ENCODE measurements at regions not wholly inside any gene's neighbourhood (a gene's known extent, or its start where the extent isn't known, plus 50 kb on each side); places are given as distances from the start of the nearest gene placed in this dataset.
"Not testable (repeated sequence)": the region's sequence is repeated elsewhere in the genome, so short reads cannot be mapped to it uniquely, and the experiment has no call there.

DNA sequence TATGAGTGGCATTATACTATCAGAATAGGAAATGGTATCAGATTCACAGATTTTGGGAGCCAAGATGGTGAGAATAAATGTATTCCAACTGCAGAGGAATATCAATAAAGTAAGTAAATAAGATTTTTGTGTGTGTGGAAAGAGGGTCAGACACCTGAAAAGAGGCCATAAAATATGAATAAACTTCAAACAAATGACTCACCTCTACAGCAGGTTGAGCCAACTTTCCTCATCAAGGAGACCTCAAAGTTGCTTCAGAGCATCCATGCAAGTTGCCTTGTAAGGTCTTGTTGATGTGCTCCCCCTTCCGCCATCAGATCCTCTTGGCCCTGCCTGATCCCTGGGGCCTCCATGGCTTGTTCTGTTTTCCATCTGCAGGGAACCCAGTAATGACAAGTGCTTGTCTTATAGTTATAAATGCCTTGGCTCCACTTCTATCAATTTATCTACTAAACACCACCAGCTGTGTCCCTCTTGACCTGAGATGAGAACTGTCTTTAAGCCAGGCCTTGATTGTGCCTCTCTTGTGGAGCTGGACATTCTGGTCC lies 775.6 kb downstream of the LTN1 start:
- no peak for DNase-seq

DNA sequence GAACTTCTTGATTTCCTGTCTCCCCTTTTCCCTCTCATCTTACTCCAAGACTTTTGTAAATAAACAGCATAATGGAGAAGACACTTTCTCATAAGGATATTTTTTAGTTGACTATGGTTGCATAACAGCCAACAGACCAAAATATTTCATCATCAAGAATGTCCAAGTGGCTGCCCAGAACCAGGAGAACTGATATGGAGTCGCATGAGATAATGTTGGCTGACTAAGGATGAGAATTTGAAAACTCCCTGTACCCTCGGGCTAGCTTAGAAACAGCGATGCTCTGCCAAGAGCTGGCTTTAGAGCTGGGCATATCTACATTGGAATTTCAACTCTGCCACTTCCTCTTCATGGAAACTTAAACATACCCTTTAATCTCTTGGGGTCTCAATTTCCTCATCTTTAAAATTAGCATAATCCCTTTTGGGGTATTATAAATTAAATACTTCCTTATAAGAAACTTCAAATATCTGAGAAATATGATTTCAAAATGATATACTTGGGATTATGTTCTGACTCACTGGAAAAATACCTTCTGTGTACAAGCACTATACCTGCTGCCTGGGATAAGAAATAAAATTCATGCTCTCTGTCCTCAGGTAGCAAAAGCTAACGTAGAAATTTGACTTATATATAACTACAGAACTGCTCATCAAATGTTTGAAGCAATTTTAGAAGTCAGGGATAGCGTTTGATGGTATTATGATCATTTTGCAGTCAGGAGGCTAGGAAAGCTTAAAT lies 777.3 kb downstream of the LTN1 start:
- no peak for DNase-seq

DNA sequence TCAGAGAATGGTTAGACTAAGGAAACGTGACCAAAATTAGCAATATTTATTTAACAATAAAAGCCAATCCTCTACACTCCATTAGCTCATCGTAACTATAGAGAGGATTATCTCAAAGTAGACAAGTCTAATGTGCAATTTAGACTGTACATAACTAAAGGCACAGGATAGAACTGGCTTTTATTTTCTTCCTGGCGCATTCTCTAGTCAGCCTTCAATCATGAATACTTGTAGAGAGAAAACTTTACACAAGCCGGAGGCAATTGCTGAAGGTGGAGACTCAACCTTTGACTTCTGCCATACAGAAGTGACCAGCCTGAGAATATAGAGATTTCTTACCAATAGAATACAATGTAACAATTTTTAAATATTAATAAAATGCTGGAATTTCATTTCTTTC lies 777.9 kb downstream of the LTN1 start:
- DNase-seq, result no peak

DNA sequence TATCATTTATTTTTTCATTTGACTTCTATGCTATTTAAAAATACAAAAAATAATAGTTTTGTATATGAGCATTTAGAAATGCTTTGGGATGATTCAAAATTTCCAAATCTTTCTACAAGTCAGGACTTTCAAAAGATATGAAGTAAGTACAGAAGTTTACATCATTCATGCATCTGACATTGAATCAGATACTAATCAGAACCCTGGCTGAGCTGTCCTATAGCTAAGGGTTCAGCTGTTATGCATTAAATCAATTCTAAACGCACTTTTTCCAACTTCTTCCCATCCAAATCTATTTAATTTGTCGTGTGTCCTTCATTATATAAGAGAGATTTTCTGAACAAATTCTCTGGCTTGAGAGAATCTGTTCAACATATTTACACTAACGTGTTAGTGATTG lies 779.4 kb downstream of the LTN1 start:
- no peak for DNase-seq

DNA sequence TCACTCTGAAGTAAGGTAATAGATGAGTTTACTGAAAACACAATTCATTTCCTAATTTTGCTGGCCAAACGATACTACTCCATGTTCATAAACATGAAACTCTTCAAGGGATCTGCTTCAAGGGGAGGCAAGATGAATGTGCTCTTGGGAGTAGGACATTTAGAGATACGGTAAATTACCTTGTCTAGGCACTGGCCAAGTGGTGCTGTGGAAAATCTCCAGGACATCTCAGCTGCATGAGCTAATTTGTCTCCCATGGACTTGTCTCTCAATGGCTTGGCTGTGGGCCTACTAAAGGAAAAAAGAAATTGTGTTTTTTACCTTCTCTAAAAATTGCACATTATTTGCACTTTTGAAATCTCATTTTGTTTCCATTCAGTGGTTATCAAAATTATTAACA lies 780.6 kb downstream of the LTN1 start:
- no peak for DNase-seq

DNA sequence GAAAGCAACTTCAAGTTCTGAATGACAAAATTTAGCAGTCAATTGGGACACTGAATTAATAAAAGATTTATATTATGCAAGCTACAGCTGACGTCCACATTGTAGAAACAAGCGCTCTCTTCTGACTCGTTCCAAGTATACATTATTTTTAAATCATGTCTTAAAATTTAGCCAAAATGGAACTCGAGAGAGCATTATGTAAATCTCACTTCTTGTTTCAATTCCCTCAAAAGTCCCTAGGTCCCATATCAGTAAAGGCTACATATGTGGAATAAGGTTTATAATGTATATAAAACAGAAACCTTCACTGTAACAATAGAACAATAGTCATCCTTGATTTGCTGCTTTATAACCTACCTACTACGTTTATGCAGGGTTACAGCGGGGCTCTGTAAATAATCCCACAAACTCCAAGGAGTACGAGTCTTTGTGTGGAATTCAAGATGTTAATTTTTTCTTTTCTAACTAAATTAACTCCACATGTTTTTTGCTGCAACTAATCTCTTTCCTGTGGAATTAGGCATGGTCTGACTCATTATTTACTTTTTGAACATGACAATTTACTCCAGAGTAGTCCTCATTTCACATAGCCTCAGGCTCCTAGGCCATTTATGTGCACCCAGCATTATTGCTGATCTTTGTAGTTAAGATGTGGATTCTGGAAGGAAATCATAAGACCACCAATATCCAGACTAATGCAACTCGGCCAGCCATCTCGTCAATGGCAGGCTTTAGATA lies 785.1 kb downstream of the LTN1 start:
- no peak for DNase-seq

DNA sequence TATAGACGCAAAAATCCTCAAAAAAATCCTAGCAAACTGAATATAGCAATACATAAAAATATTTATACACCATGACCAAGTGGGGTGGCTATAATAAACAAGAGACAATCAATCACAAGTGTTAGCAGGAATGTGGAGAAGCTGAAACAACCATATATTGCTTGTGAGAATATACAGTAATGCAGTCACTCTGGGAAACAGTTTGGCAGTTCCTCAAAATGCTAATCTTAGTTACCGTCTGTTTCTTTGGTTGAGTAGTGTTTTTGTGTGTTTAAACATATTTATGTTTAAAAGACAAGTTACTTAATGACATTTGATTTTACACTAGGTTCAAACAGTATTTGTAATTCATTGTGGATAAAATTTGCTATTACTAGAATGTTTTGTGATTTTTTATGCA lies 792.0 kb downstream of the LTN1 start:
- DNase-seq, result no peak

DNA sequence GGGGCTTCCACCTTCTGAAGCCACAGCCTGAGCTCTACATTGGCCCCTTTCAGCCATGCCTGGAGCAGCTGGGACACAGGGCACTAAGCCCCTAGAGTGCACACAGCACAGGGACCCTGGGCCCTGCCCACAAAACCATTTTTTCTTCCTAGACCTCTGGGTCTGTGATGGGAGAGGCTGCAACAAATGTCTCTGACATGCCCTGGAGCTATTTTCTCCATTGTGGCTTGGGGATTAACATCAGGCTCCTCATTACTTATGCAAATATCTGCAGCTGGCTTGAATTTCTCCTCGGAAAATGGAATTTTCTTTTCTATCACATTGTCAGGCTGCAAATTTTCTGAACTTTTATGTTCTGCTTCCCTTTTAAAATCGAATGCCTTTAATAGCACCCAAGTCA lies 795.7 kb downstream of the LTN1 start:
- no peak for DNase-seq

DNA sequence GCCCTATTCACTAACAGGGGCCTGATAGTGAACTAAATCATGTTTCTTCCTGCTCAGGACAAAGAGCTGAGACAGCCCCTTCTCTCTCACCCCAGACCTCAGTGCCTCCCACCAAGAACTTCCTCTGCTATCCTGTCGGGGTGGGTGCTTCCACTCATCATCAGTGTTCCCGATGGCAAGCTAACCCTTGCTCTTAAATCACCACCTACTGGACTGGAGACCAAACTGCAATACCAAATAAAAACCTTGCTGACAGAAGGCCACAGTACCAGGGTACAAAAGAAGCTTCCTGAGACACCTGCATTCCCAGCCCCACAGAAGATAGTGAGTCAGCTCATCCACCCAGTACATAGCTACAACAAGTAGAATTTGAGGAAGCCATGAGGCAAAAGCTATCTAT lies 799.5 kb downstream of the LTN1 start:
- no peak for DNase-seq

DNA sequence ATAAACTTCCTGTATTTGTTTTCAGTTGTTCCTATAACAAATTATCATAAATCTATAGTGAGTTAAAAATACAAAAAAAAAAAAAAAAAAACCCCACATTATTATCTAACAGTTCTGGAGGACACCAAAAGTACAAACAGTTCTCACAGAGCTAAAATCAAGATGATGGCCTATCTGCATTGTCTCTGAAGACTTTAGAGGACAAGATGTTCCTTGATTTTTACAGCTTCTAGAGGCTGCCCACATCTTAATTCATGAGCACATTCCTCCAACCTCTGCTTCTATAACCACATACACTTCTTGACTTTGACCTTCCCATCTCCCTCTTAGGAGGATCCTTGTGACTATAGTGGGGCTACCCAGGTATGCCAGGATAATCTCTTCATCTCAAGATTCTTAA lies 806.1 kb downstream of the LTN1 start:
- no peak for DNase-seq

DNA sequence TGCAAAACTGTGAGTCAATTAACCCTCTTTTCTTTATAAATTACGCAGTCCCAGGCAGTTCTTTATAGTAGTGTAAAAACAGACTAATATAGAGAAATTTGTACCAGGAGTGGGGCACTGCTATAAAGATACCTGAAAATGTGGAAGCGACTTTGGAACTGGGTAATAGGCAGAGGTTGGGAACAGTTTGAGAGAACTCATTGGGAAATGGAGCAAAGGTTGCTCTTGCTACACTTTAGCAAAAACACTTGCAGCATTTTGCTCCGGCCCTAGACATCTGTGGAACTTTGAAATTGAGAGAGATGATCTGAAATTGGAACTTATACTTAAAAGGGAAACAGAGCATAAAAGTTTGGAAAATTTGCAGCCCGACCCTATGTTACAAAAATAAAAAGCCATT lies 810.9 kb downstream of the LTN1 start:
- no peak for DNase-seq

DNA sequence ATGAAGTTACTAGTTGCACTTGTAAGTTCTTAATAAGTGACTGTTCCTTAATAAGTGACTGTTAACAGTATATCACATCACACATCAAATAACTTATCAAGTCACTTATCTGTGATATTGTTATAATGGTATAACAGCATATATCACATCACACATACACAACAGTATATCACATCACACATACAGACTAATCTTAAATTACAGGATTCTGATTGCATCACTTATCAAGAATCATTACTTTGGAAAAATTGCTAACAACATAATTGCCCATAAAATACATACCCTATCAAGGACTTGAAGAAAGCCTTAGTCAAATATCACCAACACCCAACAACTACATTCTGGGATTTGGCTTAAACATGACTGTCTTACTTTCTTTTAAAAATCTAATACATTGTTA lies 813.5 kb downstream of the LTN1 start:
- no peak for DNase-seq

DNA sequence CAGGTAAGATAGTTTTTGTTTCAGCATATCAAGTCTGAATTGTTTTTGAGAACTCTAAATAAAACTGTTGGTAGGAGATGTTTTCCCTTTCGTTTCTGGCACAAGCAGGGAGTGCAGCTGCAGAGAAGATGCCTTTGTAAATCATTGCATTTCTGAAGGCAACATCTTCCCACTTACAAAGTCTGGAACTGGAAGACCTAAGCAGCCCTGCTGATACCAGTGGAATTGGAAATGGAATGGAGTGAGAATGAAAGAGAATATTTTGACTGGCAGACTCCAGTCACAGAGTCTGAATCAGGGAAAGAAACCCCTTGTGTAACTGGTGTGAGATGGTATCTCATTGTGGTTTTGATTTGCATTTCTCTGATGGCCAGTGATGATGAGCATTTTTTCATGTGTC lies 815.6 kb downstream of the LTN1 start:
- no peak for DNase-seq

DNA sequence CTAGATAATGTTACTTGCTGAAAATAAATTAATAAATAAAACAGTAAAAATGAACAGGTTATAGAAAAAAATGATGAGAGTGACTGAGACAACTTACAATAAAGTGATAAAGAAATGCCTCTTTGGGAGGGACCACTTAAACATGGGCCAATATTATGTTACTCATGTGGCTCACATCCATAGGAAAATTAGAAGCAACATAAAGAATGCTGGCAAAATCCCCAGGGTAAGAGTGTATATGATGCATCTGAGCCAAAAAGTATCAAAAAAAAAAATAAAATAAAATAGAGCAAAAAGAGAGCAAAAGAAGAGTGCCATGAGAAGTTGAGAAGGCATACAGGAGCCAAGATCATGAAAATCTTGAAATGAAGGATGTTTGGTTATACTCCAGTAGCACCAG lies 818.0 kb downstream of the LTN1 start:
- DNase-seq, result no peak

DNA sequence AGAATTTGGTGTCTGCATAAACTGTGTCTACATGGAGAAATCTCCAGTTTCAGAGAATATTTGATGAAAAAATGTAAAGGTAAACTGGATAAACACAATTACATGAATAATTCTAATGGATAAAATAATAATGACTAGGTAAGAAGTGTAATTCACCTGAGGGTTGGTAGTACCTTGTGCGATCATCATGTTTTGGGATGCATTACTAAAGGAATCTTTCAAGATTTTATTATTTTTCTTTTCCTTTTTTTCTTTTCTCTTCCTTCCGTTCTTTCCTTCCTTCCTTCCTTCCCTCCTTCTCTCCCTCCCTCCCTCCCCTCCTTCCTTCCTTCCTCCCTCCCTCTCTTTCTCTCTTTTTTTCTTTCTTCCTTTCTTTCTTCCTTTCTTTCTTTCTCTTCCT lies 818.7 kb downstream of the LTN1 start:
- no peak for DNase-seq

DNA sequence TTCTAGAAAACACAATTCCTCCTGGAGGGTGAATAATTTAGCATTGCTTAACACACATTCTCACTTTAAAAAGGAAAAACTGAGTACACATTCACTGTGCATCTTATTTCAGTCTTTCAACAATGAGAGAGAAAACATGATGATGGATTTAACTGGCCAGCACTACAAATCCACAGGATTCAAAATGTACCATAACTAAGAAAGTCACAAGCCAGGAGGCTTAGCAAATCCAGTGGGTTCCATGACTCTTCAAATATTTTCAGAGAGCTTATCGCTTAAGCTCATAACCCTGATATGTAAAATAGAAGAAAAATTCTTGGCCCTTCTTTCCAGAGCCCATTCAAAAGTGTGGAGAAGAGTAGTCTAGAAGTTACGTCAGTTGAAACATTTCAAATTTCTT lies 820.3 kb downstream of the LTN1 start:
- no peak for DNase-seq

DNA sequence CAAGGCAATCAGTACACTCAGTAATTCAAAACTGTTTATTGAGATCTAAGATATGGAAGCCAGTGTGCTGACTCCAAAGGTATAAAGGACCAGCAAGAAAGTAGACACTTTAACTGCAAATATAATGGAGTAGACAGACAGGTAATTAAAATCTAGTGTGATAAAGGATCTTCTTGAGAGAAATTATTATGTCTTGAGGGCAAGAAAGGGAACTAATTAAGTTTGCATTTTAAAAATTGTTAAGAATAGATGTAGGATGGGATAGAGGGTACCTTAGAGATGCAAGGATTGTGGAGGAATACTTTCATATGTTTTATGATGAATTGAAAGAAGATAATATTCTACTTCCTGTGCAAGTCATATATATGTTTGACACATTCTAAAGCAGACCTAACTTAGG lies 825.3 kb downstream of the LTN1 start:
- no peak for DNase-seq

DNA sequence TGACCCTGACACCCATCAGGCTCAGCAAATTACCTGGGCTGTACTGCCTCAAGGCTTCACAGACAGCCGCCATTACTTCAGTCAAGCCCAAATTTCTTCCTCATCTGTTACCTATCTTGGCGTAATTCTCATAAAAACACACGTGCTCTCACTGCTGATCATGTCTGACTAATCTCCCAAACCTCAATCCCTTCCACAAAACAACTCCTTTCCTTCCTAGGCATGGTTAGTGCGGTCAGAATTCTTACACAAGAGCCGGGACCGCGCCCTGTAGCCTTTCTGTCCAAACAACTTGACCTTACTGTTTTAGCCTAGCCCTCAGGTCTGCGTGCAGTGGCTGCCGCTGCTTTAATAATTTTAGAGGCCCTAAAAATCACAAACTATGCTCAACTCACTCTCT lies 828.2 kb downstream of the LTN1 start:
- DNase-seq, result not testable (repeated sequence)

DNA sequence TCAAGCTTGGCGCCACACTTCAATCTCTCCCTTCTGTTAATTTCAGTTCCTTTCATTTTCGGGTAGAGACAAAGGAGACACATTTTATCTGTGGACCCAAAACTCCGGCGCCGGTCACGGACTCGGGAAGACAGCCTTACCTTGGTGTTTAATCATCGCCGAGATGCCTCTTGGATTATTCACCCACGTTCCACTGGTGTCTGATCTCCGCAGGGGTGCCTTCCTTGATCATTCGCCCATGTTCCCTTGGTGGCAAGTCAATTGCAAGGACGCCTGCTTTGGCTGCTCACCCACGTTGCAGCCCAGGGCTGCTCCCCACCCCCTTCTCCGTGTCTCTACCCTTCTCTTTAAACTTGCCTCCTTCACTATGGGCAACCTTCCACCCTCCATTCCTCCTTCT lies 830.6 kb downstream of the LTN1 start:
- DNase-seq, result not testable (repeated sequence)

DNA sequence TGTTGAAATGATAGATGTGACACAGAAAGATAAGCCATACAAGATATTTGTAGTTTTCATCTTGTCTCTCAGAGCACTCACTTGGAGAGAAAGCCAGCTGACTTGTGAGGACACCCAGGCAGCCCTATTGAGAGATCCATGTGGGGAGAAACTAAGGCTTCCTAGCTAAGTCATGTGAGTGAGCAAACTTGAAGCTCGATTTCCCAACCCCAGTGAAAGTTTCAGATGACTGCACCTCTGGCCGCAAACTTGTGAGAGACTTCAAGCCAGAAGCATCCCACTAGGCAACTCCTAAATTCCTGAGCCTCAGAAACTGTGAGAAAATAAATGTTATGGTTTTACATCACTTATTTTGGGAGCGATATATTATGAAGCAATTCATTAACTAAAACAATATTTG lies 832.3 kb downstream of the LTN1 start:
- no peak for DNase-seq

DNA sequence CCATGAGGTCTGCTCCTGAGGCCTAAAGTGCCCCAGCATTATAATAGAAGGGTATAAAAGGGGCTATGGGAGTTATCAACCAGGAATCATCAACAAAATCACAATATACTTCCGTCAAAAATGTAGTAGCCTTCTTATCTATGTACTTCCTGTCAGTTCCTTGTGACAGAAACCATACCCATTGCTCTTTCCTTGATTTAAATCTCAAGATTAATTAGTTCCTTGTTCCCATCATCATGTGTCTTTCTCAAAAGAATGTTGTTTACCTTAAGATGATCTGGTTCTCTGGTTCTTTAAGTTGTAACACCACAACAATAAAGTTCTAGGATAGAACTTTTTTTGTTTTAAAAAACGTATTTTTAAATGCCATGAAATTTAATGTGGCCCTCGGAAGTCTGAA lies 833.3 kb downstream of the LTN1 start:
- DNase-seq, result no peak

DNA sequence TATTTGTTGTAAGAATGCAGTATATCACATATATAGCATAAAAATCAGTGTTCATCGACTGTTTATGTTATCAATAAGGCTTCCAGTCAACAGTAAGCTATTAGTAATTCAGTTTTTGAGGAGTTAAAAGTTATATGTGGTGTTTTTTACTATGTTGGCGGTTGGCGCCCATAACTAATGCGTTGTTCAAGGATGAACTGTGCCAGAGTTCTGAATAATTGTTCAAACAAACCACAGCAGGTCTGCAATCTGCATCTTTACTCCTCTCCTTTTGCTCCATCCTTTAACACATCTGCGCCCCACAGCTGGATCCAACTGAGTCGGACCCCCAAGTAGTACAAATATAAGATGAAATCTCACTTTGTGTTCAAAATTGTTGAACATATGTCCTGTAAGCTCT lies 836.1 kb downstream of the LTN1 start:
- no peak for DNase-seq

DNA sequence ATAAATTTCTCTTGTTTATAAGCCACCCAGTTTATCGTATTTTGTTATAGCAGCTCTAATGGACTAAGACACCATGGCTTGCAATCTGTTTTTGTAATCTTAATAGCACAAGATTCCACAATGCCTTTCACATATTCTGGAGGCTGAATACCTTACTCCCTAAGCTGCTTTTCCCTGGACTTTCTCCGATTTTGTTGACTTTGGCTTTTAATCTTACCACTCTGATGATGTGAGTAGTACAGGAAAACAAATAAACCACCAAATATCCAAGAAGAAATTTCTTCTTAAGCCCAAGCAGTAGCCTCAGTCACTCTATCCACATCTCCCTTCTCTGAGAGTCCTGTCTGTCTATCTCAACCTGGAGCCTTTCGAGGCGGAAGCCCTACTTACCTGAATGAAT lies 838.6 kb downstream of the LTN1 start:
- no peak for DNase-seq

DNA sequence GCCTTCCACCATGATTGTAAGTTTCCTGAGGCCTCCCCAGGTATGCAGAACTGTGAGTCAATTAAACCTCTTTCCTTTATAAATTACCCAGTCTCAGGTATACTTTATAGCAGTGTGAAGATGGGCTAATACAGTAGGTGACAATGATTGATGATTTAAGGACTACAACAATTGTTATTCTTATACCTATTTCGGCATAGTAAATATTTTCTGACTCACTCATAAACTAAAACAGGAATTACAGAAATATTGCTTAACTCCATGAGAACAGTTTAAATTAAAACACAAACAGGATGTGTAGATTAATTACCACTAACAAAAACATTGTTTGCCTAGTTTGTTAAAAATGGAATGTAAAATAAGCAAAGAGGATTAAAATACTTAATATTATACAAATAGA lies 839.9 kb downstream of the LTN1 start:
- DNase-seq, result no peak

DNA sequence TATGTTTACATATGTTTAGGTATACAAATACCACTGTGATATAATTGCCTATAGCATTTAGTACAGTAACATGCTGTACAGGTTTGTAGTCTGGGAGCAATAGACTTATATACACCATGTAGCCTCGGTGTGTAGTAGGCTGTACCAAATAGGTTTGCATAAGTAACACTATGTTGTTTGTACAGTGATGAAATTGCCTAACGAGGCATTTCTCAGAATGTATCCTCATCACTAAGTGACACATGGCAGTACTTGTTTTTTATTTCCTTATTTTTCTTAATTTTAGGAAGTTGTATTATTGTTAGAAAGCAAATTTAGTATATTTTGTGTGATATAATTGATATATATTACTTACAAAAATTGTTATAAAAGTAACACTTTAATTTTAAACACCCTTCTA lies 840.9 kb downstream of the LTN1 start:
- no peak for DNase-seq
